K562 (cell line): ENCODE measurements at regions not wholly inside any gene's neighbourhood (a gene's known extent, or its start where the extent isn't known, plus 50 kb on each side); places are given as distances from the start of the nearest gene placed in this dataset.

Experiments used
- CBFB ChIP-seq: sonication (generic); formaldehyde crosslinking; IDR thresholded peaks from 2 replicates; pipeline ENCODE4 v1.4.0; 2020; ENCODE audit warnings: mild to moderate bottlenecking, missing genetic modification reagents
- EP400 ChIP-seq: fragments of 450-650 bp; IDR thresholded peaks from 2 replicates; pipeline ENCODE4 v1.6.1; 2017; ENCODE audit warnings: antibody characterized with exemption, mild to moderate bottlenecking, moderate library complexity
- ETV6 ChIP-seq, 3 experiments: fragments of 150-350 bp in 1 of 3; sonication (generic) in 1 of 3; formaldehyde crosslinking in 1 of 3; IDR thresholded peaks; 2 replicates each; pipeline versions ENCODE4 v1.6.1 to v1.8.0; 2014 to 2022; ENCODE audit warnings: borderline replicate concordance in 2 of 3, low read depth in 2 of 3, antibody characterized with exemption in 1 of 3, low read length in 1 of 3, mild to moderate bottlenecking in 1 of 3, missing genetic modification reagents in 1 of 3
- MEIS2 ChIP-seq: fragments of 450-650 bp; IDR thresholded peaks from 2 replicates; pipeline ENCODE4 v1.6.1; 2014; ENCODE audit warnings: mild to moderate bottlenecking; ENCODE audit not compliant: partially characterized antibody
- PRDM10 ChIP-seq: fragments of 450-650 bp; IDR thresholded peaks from 2 replicates; pipeline ENCODE4 v1.6.1; 2018; ENCODE audit not compliant: partially characterized antibody
- ZMIZ1 ChIP-seq, 2 experiments: fragments of 150-350 bp in 1 of 2; IDR thresholded peaks; 2 replicates each; pipeline ENCODE4 v1.6.1; 2012 to 2016; ENCODE audit warnings: low read depth in 2 of 2, low read length in 2 of 2, mild to moderate bottlenecking in 1 of 2, moderate library complexity in 1 of 2
- ZNF318 ChIP-seq, 2 experiments: fragments of 450-650 bp; IDR thresholded peaks; 2 replicates each; pipeline ENCODE4 v1.6.1; 2016; ENCODE audit warnings: mild to moderate bottlenecking in 2 of 2, borderline replicate concordance in 1 of 2, low read depth in 1 of 2, moderate library complexity in 1 of 2
- ZNF511 ChIP-seq: sonication (generic); formaldehyde crosslinking; IDR thresholded peaks from 2 replicates; pipeline ENCODE4 v1.8.0; 2022; ENCODE audit warnings: mild to moderate bottlenecking, missing genetic modification reagents
- ZNF551 ChIP-seq: fragments of 250-450 bp; sonication (Bioruptor Pico); IDR thresholded peaks from 2 replicates; pipeline ENCODE4 v1.5.0; 2021; ENCODE audit warnings: mild to moderate bottlenecking, moderate library complexity

GRCh38 chr15:96264801-96265515 lies 65.5 kb upstream of the NR2F2 start (continued):
- TF ChIP-seq PRDM10 (no peak), ETV6 (IDR thresholded peaks at IDR 0.05; ENCODE audit: borderline replicate concordance in 1 of 2, low read depth in 2 of 2, low read length in 1 of 2) (no peak), ETV6 (CRISPR knock-in tag; IDR thresholded peaks at IDR 0.05; ENCODE audit: borderline replicate concordance) (no peak), EP400 (no peak), ZNF551 (CRISPR knock-in tag) (no peak), CBFB (no peak), ZNF318 (IDR thresholded peaks at IDR 0.05; ENCODE audit: borderline replicate concordance in 1 of 2, low read depth in 1 of 2) (peak in 1 of 2 experiments; percentile 82; a peak in 2 of 4 replicates), ZNF511 (no peak), ZMIZ1 (IDR thresholded peaks at IDR 0.05; ENCODE audit: low read depth in 2 of 2, low read length in 2 of 2) (no peak), MEIS2 (peak; percentile 63)
